Mesenchymal stem cell (in vitro differentiated cells and primary cell): ENCODE measurements at regions not wholly inside any gene's neighbourhood (a gene's known extent, or its start where the extent isn't known, plus 50 kb on each side); places are given as distances from the start of the nearest gene placed in this dataset.
A peak's percentile ranks its signal among the peaks of the same experiment; 100 is the strongest.

Source experiments
- DNase-seq: peaks from one replicate; pipeline ENCODE4 v3.0.0-alpha.2; 2013
- H2AFZ ChIP-seq: one replicate; pipeline ENCODE4 v1.6.1; 2013; ENCODE audit warnings: low read depth, mild to moderate bottlenecking, control low read depth, inconsistent platforms, low read length, moderate library complexity
- H2AK5ac ChIP-seq: 2 replicates; pipeline ENCODE4 v1.6.1; 2013; ENCODE audit warnings: low read length, moderate library complexity, mild to moderate bottlenecking, inconsistent platforms; ENCODE audit not compliant: severe bottlenecking
- H2BK120ac ChIP-seq: one replicate; pipeline ENCODE4 v1.6.1; 2013; ENCODE audit warnings: low read depth, mild to moderate bottlenecking, inconsistent platforms, low read length, moderate library complexity
- H2BK12ac ChIP-seq, 2 experiments: one replicate each; pipeline ENCODE4 v1.6.1; 2013; ENCODE audit warnings: inconsistent platforms in 2 of 2, low read length in 2 of 2, mild to moderate bottlenecking in 2 of 2, moderate library complexity in 2 of 2, control low read depth in 1 of 2
- H2BK15ac ChIP-seq: one replicate; pipeline ENCODE4 v1.6.1; 2013; ENCODE audit warnings: mild to moderate bottlenecking, low read depth, inconsistent platforms; ENCODE audit not compliant: poor library complexity, severe bottlenecking
- H2BK5ac ChIP-seq: 2 replicates; pipeline ENCODE4 v1.6.1; 2013; ENCODE audit warnings: low read depth, mild to moderate bottlenecking, low read length, control low read depth, inconsistent platforms; ENCODE audit not compliant: poor library complexity, severe bottlenecking
- H3K14ac ChIP-seq, 2 experiments: one replicate each; pipeline ENCODE4 v1.6.1; 2013; ENCODE audit warnings: inconsistent platforms in 2 of 2, low read length in 2 of 2, control low read depth in 1 of 2, mild to moderate bottlenecking in 1 of 2, moderate library complexity in 1 of 2
- H3K18ac ChIP-seq, 2 experiments: one replicate each; pipeline ENCODE4 v1.6.1; 2013; ENCODE audit warnings: inconsistent platforms in 2 of 2, low read length in 2 of 2, control low read depth in 1 of 2, low read depth in 1 of 2, mild to moderate bottlenecking in 1 of 2
- H3K23ac ChIP-seq, 2 experiments: one replicate each; pipeline ENCODE4 v1.6.1; 2013; ENCODE audit warnings: inconsistent platforms in 2 of 2, low read length in 2 of 2, mild to moderate bottlenecking in 2 of 2, moderate library complexity in 2 of 2, control low read depth in 1 of 2
- H3K27ac ChIP-seq: 2 replicates; pipeline ENCODE4 v1.5.1; 2013; ENCODE audit warnings: mild to moderate bottlenecking, moderate library complexity, low read length, control low read depth, inconsistent platforms; ENCODE audit not compliant: poor library complexity, severe bottlenecking
- H3K27me3 ChIP-seq, 2 experiments: 2 replicates each; pipeline versions ENCODE4 v1.6.1 to v1.7.0; 2013; ENCODE audit warnings: low read length in 2 of 2, mild to moderate bottlenecking in 2 of 2, moderate library complexity in 2 of 2, control low read depth in 1 of 2, inconsistent platforms in 1 of 2; ENCODE audit not compliant: control insufficient read depth in 1 of 2, insufficient read depth in 1 of 2
- H3K36me3 ChIP-seq, 2 experiments: 2 replicates each; pipeline versions ENCODE4 v1.6.1 to v1.7.0; 2013; ENCODE audit warnings: low read length in 2 of 2, control low read depth in 1 of 2, inconsistent platforms in 1 of 2, low read depth in 1 of 2, mild to moderate bottlenecking in 1 of 2; ENCODE audit not compliant: insufficient read depth in 2 of 2, control insufficient read depth in 1 of 2
- H3K4ac ChIP-seq, 2 experiments: one replicate each; pipeline ENCODE4 v1.6.1; 2013; ENCODE audit warnings: inconsistent platforms in 2 of 2, low read length in 2 of 2, mild to moderate bottlenecking in 2 of 2, moderate library complexity in 2 of 2, control low read depth in 1 of 2, low read depth in 1 of 2
- H3K4me1 ChIP-seq: 2 replicates; pipeline ENCODE4 v1.6.1; 2013; ENCODE audit warnings: low read depth, low read length, control low read depth; ENCODE audit not compliant: control insufficient read depth, insufficient read depth
- H3K4me2 ChIP-seq: 2 replicates; pipeline ENCODE4 v1.6.1; 2013; ENCODE audit warnings: low read length, mild to moderate bottlenecking, inconsistent platforms; ENCODE audit not compliant: poor library complexity, severe bottlenecking
- H3K4me3 ChIP-seq, 2 experiments: 2 replicates each; pipeline versions ENCODE4 v1.5.1 to v1.7.0; 2013; ENCODE audit warnings: low read length in 2 of 2, mild to moderate bottlenecking in 2 of 2, control low read depth in 1 of 2, low read depth in 1 of 2; ENCODE audit not compliant: insufficient read depth in 1 of 2
- H3K79me1 ChIP-seq: replicated peaks from 2 replicates; pipeline ENCODE4 v1.6.1; 2013; ENCODE audit warnings: mild to moderate bottlenecking, control low read depth, low read length, inconsistent platforms; ENCODE audit not compliant: poor library complexity, severe bottlenecking
- H3K9ac ChIP-seq: 2 replicates; pipeline ENCODE4 v1.7.0; 2013; ENCODE audit warnings: mild to moderate bottlenecking, low read length, moderate library complexity
- H3K9me3 ChIP-seq: 2 replicates; pipeline ENCODE4 v1.7.0; 2013; ENCODE audit warnings: mild to moderate bottlenecking, low read length; ENCODE audit not compliant: control insufficient read depth
- H4K8ac ChIP-seq: one replicate; pipeline ENCODE4 v1.6.1; 2013; ENCODE audit warnings: inconsistent platforms, mild to moderate bottlenecking, low read length, moderate library complexity
- H4K91ac ChIP-seq: one replicate; pipeline ENCODE4 v1.6.1; 2013; ENCODE audit warnings: mild to moderate bottlenecking, low read length, inconsistent platforms
- WGBS: methylation state at CpG from one replicate; pipeline ENCODE4 v1.1.7; 2013; ENCODE audit warnings: mixed read lengths; 5-methylcytosine and 5-hydroxymethylcytosine counted together

GRCh38 chr13:24091080-24091479 is 69.4 kb upstream of the SPATA13 start:
- no peak overlapping the region for H3K4ac ChIP-seq
- 83% methylated on average over 4 of the region's 4 CpGs for WGBS
- DNase-seq: no peak
- no peak overlapping the region for H3K4me3 ChIP-seq
- H2BK12ac ChIP-seq: no peak overlapping the region
- no peak overlapping the region for H2BK5ac ChIP-seq
- peak overlapping the region in 1 of 2 experiments; percentile 67 for H3K18ac ChIP-seq
- no peak overlapping the region for H3K14ac ChIP-seq
- no peak overlapping the region for H2BK120ac ChIP-seq
- no peak overlapping the region for H3K23ac ChIP-seq
- peak overlapping the region; percentile 54 for H2BK15ac ChIP-seq
- no peaks in the 10 kb centered on the region for H3K36me3 ChIP-seq
- no peak overlapping the region for H3K27ac ChIP-seq
- H3K9me3 ChIP-seq: no peaks in the 10 kb centered on the region
- no peak overlapping the region for H2AFZ ChIP-seq
- no peak overlapping the region for H2AK5ac ChIP-seq
- no peaks in the 10 kb centered on the region for H3K79me1 ChIP-seq
- no peak overlapping the region for H3K4me2 ChIP-seq
- H4K91ac ChIP-seq: no peak overlapping the region
- peaks cover 11% of the 10 kb centered on the region for H3K4me1 ChIP-seq
- peaks cover 7 to 11% of the 10 kb centered on the region in 2 experiments for H3K27me3 ChIP-seq
- no peak overlapping the region for H4K8ac ChIP-seq
- H3K9ac ChIP-seq: no peak overlapping the region

- H3K14ac ChIP-seq: no peak overlapping the region
- no peaks in the 10 kb centered on the region for H3K9me3 ChIP-seq
- no peak overlapping the region for H2BK15ac ChIP-seq
- no peak overlapping the region for H3K4me3 ChIP-seq
- H2BK12ac ChIP-seq: no peak overlapping the region
- H2AFZ ChIP-seq: no peak overlapping the region
- no peak overlapping the region for H2BK5ac ChIP-seq
- DNase-seq: no peak
- no peak overlapping the region for H4K91ac ChIP-seq
- H3K36me3 ChIP-seq: no peaks in the 10 kb centered on the region
- no peak overlapping the region for H3K23ac ChIP-seq
- H3K27ac ChIP-seq: no peak overlapping the region
- no peak overlapping the region for H3K4ac ChIP-seq
- H3K79me1 ChIP-seq: no peaks in the 10 kb centered on the region
- no peak overlapping the region for H4K8ac ChIP-seq
- H3K4me2 ChIP-seq: no peak overlapping the region
- no peak overlapping the region for H2BK120ac ChIP-seq
- H3K18ac ChIP-seq: no peak overlapping the region
- H3K27me3 ChIP-seq: peaks cover 0 to 2% of the 10 kb centered on the region in 2 experiments
- no peak overlapping the region for H3K9ac ChIP-seq
- H2AK5ac ChIP-seq: no peak overlapping the region
- peaks cover 8% of the 10 kb centered on the region for H3K4me1 ChIP-seq
- no CpG with 5 or more reads among the region's 1 CpG for WGBS
Observed at GRCh38 chr13:24092108-24092507, 68.4 kb upstream of the SPATA13 start.

GRCh38 chr13:24093047-24093446 is 67.5 kb upstream of the SPATA13 start:
- H2BK120ac ChIP-seq: no peak overlapping the region
- H4K91ac ChIP-seq: no peak overlapping the region
- H3K4me1 ChIP-seq: peaks cover 3% of the 10 kb centered on the region
- H3K9ac ChIP-seq: no peak overlapping the region
- H3K79me1 ChIP-seq: no peaks in the 10 kb centered on the region
- no peaks in the 10 kb centered on the region for H3K27me3 ChIP-seq
- no peak overlapping the region for H4K8ac ChIP-seq
- H2BK15ac ChIP-seq: no peak overlapping the region
- no peak overlapping the region for H2BK12ac ChIP-seq
- no peak overlapping the region for H2AK5ac ChIP-seq
- no peak overlapping the region for H2BK5ac ChIP-seq
- no peak overlapping the region for H3K18ac ChIP-seq
- no peak overlapping the region for H2AFZ ChIP-seq
- H3K23ac ChIP-seq: no peak overlapping the region
- WGBS: 46% methylated on average over 3 of the region's 3 CpGs
- no peak overlapping the region for H3K4me3 ChIP-seq
- H3K14ac ChIP-seq: no peak overlapping the region
- no peaks in the 10 kb centered on the region for H3K36me3 ChIP-seq
- no peak overlapping the region for H3K4ac ChIP-seq
- H3K27ac ChIP-seq: no peak overlapping the region
- H3K9me3 ChIP-seq: no peaks in the 10 kb centered on the region
- no peak for DNase-seq
- H3K4me2 ChIP-seq: no peak overlapping the region

GRCh38 chr13:24096659-24097058 is 63.9 kb upstream of the SPATA13 start:
- H3K4ac ChIP-seq: no peak overlapping the region
- H3K27me3 ChIP-seq: peaks cover 3 to 6% of the 10 kb centered on the region in 2 experiments
- no peak for DNase-seq
- no peak overlapping the region for H3K4me3 ChIP-seq
- H2BK15ac ChIP-seq: no peak overlapping the region
- H3K14ac ChIP-seq: no peak overlapping the region
- no peak overlapping the region for H3K18ac ChIP-seq
- no peak overlapping the region for H3K9ac ChIP-seq
- no peak overlapping the region for H2BK5ac ChIP-seq
- H2BK120ac ChIP-seq: no peak overlapping the region
- peaks cover 2% of the 10 kb centered on the region for H3K4me1 ChIP-seq
- H2AK5ac ChIP-seq: no peak overlapping the region
- no peak overlapping the region for H2AFZ ChIP-seq
- H4K8ac ChIP-seq: no peak overlapping the region
- 94% methylated on average over 3 of the region's 3 CpGs for WGBS
- H3K36me3 ChIP-seq: no peaks in the 10 kb centered on the region
- no peak overlapping the region for H3K27ac ChIP-seq
- H3K23ac ChIP-seq: no peak overlapping the region
- no peak overlapping the region for H4K91ac ChIP-seq
- no peaks in the 10 kb centered on the region for H3K9me3 ChIP-seq
- no peak overlapping the region for H3K4me2 ChIP-seq
- H3K79me1 ChIP-seq: no peaks in the 10 kb centered on the region
- H2BK12ac ChIP-seq: no peak overlapping the region
